ENCODE measurements at regions not wholly inside any gene's neighbourhood (a gene's known extent, or its start where the extent isn't known, plus 50 kb on each side); places are given as distances from the start of the nearest gene placed in this dataset.
"Not testable (repeated sequence)": the region's sequence is repeated elsewhere in the genome, so short reads cannot be mapped to it uniquely, and the experiment has no call there.

GRCh38 chr2:63743982-63744966 is 97.4 kb upstream of the UGP2 start:
- no peaks in the 10 kb centered on the region for H3K27me3 ChIP-seq
- no peaks in the 10 kb centered on the region for H3K36me3 ChIP-seq
- ATAC-seq: no peak
- no peak overlapping the region for H3K4me3 ChIP-seq
- H3K27ac ChIP-seq: no peak overlapping the region
- no peaks in the 10 kb centered on the region for H3K4me1 ChIP-seq
- 62 to 79% methylated on average over 2 to 6 of the region's 6 CpGs for WGBS, 2 donors (ENCODE audit: low coverage in 1 of 2)
- TF ChIP-seq POLR2AphosphoS5 (IDR thresholded peaks at IDR 0.05) (no peak), POLR2A (IDR thresholded peaks at IDR 0.05) (no peak), EP300 (IDR thresholded peaks at IDR 0.05) (no peak), CTCF (IDR thresholded peaks at IDR 0.05) (no peak)
- H3K9me3 ChIP-seq: no peaks in the 10 kb centered on the region

DNA sequence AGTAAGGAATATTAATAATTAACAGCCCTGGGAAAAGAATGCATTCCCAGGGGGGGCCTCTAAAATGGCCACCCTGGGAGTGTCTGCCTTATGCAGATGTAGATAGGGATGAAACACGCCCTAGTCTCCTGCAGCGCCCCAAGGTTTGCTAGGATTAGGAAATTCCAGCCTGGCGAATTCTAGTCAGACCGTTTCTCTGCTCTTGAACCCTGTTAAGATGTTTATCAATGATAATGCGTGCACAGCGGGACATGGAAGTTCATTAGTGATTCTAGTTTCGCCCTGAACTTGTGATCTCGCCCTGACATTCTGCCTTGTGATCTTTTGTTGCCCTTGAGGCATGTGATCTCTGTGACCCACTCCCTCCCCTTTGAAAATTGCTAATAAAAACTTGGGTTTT is 95.1 kb upstream of the UGP2 start:
- H3K27me3 ChIP-seq, H3K36me3 ChIP-seq, H3K4me1 ChIP-seq, ATAC-seq, H3K4me3 ChIP-seq, H3K27ac ChIP-seq, H3K9me3 ChIP-seq: not testable (repeated sequence)
- whole genome bisulfite sequencing, 2 donors (ENCODE audit: low coverage in 1 of 2): 94 to 97% methylated on average over 5 to 8 of the region's 8 CpGs

DNA sequence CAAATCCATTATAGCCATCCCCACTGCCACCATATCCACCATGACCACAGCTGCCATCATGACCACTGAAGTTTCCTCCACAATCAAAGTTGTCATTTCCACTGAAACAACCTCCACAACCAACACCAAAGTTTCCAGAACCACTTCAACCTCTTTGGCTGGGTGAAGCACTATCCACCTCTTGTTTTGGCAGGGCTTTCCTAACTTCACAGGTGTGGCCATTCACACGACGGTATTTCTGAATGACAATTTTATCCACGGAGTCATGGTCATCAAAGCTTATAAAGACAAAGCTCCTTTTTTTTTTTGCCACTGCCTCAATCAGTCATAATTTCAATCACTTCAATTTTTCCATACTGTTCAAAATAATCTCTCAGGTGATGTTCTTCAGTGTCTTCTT is 89.8 kb upstream of the UGP2 start:
- H3K27ac ChIP-seq: no peak overlapping the region
- WGBS, 2 donors (ENCODE audit: low coverage in 1 of 2): 94 to 95% methylated on average over 3 of the region's 3 CpGs

DNA sequence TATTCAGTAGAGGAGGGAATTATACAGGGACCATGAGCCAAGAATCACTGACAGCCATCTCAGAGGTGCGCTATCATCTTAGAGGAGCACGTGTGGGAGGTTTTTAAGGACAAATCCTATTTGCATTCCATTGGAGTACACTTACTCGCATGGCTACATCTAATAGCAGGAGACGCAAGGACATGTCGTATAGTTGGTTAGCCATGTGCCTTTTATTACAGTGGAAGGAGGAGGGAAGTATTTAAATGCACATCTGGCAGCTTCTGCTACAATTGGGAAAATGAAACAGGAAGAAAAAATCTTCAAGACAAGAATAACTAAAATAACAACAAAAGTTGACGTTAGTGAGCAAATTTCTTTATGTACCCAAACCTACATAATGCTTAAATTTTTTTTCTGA is 86.5 kb upstream of the UGP2 start:
- Histone ChIP-seq H3K9me3 (no peaks in the 10 kb centered on the region), H3K36me3 (no peaks in the 10 kb centered on the region), H3K27me3 (no peaks in the 10 kb centered on the region), H3K4me3 (no peak overlapping the region), H3K4me1 (no peaks in the 10 kb centered on the region), H3K27ac (no peak overlapping the region)
- TF ChIP-seq CTCF (IDR thresholded peaks at IDR 0.05) (no peak), EP300 (IDR thresholded peaks at IDR 0.05) (no peak), POLR2AphosphoS5 (IDR thresholded peaks at IDR 0.05) (no peak), POLR2A (IDR thresholded peaks at IDR 0.05) (no peak)
- 31 to 48% methylated on average over 5 of the region's 6 CpGs for WGBS, 2 donors (ENCODE audit: low coverage in 1 of 2)
- ATAC-seq: no peak

More for the DNA sequence above, 89.8 kb upstream of the UGP2 start:
- Histone ChIP-seq H3K4me1 (no peaks in the 10 kb centered on the region), H3K27me3 (no peaks in the 10 kb centered on the region), H3K9me3 (no peaks in the 10 kb centered on the region), H3K36me3 (no peaks in the 10 kb centered on the region), H3K4me3 (no peak overlapping the region)
- TF ChIP-seq EP300 (IDR thresholded peaks at IDR 0.05): no peak
- no peak for TF ChIP-seq POLR2A (IDR thresholded peaks at IDR 0.05)
- TF ChIP-seq CTCF (IDR thresholded peaks at IDR 0.05): no peak
- no peak for TF ChIP-seq POLR2AphosphoS5 (IDR thresholded peaks at IDR 0.05)
- no peak for ATAC-seq

- Histone ChIP-seq H3K36me3 (no peaks in the 10 kb centered on the region), H3K4me3 (no peak overlapping the region), H3K27me3 (no peaks in the 10 kb centered on the region), H3K27ac (no peak overlapping the region), H3K4me1 (no peaks in the 10 kb centered on the region), H3K9me3 (no peaks in the 10 kb centered on the region)
- TF ChIP-seq POLR2AphosphoS5 (IDR thresholded peaks at IDR 0.05) (no peak), EP300 (IDR thresholded peaks at IDR 0.05) (no peak), POLR2A (IDR thresholded peaks at IDR 0.05) (no peak), CTCF (IDR thresholded peaks at IDR 0.05) (no peak)
- ATAC-seq: no peak
These were observed 85.7 kb upstream of the UGP2 start for GRCh38 chr2:63755965-63756364.

Measured in gastroesophageal sphincter (tissue), 4 donors.